NCI-H2029 (cell line): ENCODE measurements at regions not wholly inside any gene's neighbourhood (a gene's known extent, or its start where the extent isn't known, plus 50 kb on each side); places are given as distances from the start of the nearest gene placed in this dataset.

Experiments used
- DNase-seq: peaks from one replicate; lab custom pipeline; 2025; lab: John Stamatoyannopoulos, UW

GRCh38 chr2:46813020-46813415 lies 102.6 kb downstream of the MCFD2 start:
- no peak for DNase-seq
